ENCODE measurements at regions not wholly inside any gene's neighbourhood (a gene's known extent, or its start where the extent isn't known, plus 50 kb on each side); places are given as distances from the start of the nearest gene placed in this dataset.

DNA sequence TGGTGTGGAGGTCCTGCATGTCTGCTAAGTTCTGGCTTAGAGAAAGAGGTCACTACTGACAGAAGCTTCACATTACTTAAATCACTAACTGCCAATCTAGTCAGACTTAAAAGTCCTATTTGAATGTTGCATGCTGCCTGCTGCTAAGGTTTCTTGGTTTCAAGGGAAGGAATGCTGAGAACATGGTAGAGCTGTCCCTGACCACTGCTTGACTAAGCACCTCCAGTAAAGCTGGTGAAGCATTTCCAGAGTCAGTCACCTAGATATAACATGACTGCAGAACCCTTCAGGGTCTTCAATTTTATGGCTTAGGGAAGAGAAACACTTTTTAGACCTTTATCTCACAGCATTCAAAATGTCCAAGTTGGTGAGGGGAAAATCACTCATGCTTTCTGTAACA lies 2178.3 kb upstream of the PIK3C3 start:
- Histone ChIP-seq H4K20me1 (replicated peaks; ENCODE audit: control insufficient read depth, extremely low read depth, insufficient read depth, low read length) (no peaks in the 10 kb centered on the region), H3K4me3 (replicated peaks in 1 of 3; ENCODE audit: insufficient read depth in 1 of 3, low read depth in 1 of 3, low read length in 3 of 3) (no peak overlapping the region), H3K9me1 (replicated peaks; ENCODE audit: control insufficient read depth, extremely low read depth, insufficient read depth, low read length) (no peaks in the 10 kb centered on the region), H3K79me2 (ENCODE audit: control insufficient read depth, insufficient read depth, low read length) (no peaks in the 10 kb centered on the region), H3K27ac (ENCODE audit: insufficient read depth, low read depth, low read length) (no peak overlapping the region), H3K4me1 (ENCODE audit: control insufficient read depth, extremely low read depth, insufficient read depth, low read length) (no peaks in the 10 kb centered on the region), H3K9ac (replicated peaks; ENCODE audit: extremely low read depth, insufficient read depth, low read length) (no peak overlapping the region), H3K9me3 (replicated peaks; ENCODE audit: control insufficient read depth, insufficient read depth, low read length) (no peaks in the 10 kb centered on the region), H3K27me3 (ENCODE audit: control insufficient read depth in 2 of 2, insufficient read depth in 2 of 2, low read length in 2 of 2) (no peaks in the 10 kb centered on the region), H3K4me2 (ENCODE audit: insufficient read depth, low read length) (no peak overlapping the region), H2AFZ (ENCODE audit: low read depth, low read length) (no peak overlapping the region), H3K36me3 (ENCODE audit: control insufficient read depth in 2 of 2, extremely low read depth in 1 of 2, insufficient read depth in 2 of 2, low read length in 2 of 2) (no peaks in the 10 kb centered on the region)
- ChIA-PET CTCF (no interaction called here), POLR2A (no interaction called here)
- dilution Hi-C loops (cut with MboI; ENCODE audit: extremely low pct_ligation_motif_present, low sequenced_read_pairs) = no loop called here
- no peak for DNase-seq (ENCODE audit: low read depth, low spot score)
- intact Hi-C loops (cut with micrococcal nuclease) = no loop called here
- FAIRE-seq = no peak
- TF ChIP-seq GATA2 (IDR thresholded peaks at IDR 0.05; ENCODE audit: insufficient read depth, insufficient read length, low read depth, low read length) = no peak
- no peak for TF ChIP-seq POLR2A (IDR thresholded peaks at IDR 0.05; ENCODE audit: low read depth, low read length)
- TF ChIP-seq, protein P1, sequence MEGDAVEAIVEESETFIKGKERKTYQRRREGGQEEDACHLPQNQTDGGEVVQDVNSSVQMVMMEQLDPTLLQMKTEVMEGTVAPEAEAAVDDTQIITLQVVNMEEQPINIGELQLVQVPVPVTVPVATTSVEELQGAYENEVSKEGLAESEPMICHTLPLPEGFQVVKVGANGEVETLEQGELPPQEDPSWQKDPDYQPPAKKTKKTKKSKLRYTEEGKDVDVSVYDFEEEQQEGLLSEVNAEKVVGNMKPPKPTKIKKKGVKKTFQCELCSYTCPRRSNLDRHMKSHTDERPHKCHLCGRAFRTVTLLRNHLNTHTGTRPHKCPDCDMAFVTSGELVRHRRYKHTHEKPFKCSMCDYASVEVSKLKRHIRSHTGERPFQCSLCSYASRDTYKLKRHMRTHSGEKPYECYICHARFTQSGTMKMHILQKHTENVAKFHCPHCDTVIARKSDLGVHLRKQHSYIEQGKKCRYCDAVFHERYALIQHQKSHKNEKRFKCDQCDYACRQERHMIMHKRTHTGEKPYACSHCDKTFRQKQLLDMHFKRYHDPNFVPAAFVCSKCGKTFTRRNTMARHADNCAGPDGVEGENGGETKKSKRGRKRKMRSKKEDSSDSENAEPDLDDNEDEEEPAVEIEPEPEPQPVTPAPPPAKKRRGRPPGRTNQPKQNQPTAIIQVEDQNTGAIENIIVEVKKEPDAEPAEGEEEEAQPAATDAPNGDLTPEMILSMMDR (IDR thresholded peaks at IDR 0.05; ENCODE audit: extremely low read depth in 1 of 2, insufficient read depth in 1 of 2, low read depth in 1 of 2, low read length in 2 of 2) = no peak
- no peak for TF ChIP-seq FOS (IDR thresholded peaks at IDR 0.05; ENCODE audit: borderline replicate concordance, insufficient read depth, low read length)
- TF ChIP-seq, protein P2, sequence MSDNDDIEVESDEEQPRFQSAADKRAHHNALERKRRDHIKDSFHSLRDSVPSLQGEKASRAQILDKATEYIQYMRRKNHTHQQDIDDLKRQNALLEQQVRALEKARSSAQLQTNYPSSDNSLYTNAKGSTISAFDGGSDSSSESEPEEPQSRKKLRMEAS (IDR thresholded peaks at IDR 0.05; ENCODE audit: insufficient read depth, insufficient read length) = no peak
- TF ChIP-seq MYC (IDR thresholded peaks at IDR 0.05; ENCODE audit: low read depth, low read length) = no peak
- TF ChIP-seq EZH2 (IDR thresholded peaks at IDR 0.05; ENCODE audit: borderline replicate concordance, low read depth, low read length, severe bottlenecking) = no peak
- TF ChIP-seq POLR2AphosphoS5 (IDR thresholded peaks at IDR 0.05; ENCODE audit: insufficient read depth, low read depth, low read length) = no peak
- no peak for TF ChIP-seq JUN (IDR thresholded peaks at IDR 0.05; ENCODE audit: borderline replicate concordance, insufficient read depth, insufficient read length, low read depth)
- BruUV-seq (replicated peaks) = no TSS peak

All from endothelial cell of umbilical vein (primary cell).